ENCODE measurements at regions not wholly inside any gene's neighbourhood (a gene's known extent, or its start where the extent isn't known, plus 50 kb on each side); places are given as distances from the start of the nearest gene placed in this dataset.
"Not testable (repeated sequence)": the region's sequence is repeated elsewhere in the genome, so short reads cannot be mapped to it uniquely, and the experiment has no call there.

DNA sequence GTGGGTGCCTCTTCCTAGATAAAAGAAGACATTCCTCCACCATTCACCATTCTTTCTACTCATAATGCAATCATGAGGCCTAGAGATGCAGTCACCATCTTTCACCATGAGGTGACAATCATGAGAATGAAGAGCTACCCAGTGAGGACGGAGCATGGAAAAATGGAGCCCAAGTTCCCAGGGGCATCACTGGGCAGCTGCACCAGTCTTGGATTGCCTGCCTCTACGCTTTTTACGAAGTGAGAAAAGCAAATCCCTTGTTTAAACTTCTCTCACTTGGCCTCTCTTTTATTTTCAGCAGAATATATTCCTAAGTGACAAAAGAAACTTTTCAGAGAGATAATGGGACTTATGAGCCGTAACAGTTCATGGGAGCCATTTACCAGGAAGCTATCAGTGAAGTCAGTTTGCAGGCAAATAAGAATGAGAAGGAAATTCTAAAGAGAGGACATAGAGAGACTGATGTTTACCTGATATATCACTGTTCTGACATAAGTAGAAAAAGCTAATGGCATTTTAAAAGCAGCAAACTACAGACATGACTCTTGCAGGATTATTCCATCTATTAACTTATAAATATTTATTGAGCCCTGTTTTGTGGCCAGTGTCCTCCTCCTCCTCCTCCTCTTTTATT is 90.0 kb upstream of the CPNE4 start:
- no peaks in the 10 kb centered on the region for H4K20me1 ChIP-seq (ENCODE audit: insufficient read depth, low read length)
- H3K36me3 ChIP-seq (ENCODE audit: insufficient read depth, low read length): no peaks in the 10 kb centered on the region
- TF ChIP-seq, protein P1, sequence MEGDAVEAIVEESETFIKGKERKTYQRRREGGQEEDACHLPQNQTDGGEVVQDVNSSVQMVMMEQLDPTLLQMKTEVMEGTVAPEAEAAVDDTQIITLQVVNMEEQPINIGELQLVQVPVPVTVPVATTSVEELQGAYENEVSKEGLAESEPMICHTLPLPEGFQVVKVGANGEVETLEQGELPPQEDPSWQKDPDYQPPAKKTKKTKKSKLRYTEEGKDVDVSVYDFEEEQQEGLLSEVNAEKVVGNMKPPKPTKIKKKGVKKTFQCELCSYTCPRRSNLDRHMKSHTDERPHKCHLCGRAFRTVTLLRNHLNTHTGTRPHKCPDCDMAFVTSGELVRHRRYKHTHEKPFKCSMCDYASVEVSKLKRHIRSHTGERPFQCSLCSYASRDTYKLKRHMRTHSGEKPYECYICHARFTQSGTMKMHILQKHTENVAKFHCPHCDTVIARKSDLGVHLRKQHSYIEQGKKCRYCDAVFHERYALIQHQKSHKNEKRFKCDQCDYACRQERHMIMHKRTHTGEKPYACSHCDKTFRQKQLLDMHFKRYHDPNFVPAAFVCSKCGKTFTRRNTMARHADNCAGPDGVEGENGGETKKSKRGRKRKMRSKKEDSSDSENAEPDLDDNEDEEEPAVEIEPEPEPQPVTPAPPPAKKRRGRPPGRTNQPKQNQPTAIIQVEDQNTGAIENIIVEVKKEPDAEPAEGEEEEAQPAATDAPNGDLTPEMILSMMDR (IDR thresholded peaks at IDR 0.05; ENCODE audit: extremely low read depth, low read depth, low read length): no peak

DNA sequence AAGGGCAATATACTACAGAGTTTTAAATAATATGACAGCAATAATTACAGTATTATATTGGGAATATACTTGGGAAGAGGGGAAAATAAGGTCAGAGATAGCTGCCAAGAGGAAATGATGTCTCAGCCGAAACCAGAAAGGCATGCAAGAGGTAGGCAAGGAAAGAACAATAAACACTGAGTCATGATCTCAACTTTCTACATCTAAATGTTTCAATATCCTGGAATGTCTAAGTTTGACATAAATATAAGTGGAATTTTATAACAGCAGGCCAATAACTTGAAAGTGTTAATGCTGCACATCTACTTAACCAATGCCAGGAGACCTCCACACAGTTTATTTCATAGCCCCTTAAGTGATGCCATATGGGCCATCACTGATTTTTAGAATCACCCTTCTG is 99.8 kb upstream of the CPNE4 start:
- H4K20me1 ChIP-seq (ENCODE audit: insufficient read depth, low read length): no peaks in the 10 kb centered on the region
- H3K27ac ChIP-seq (ENCODE audit: low read depth, low read length): peak overlapping the region; percentile 97
- peak; percentile 19 for DNase-seq (ENCODE audit: insufficient read length, low spot score, missing footprints)
- TF ChIP-seq, protein P1 (IDR thresholded peaks at IDR 0.05; ENCODE audit: extremely low read depth, low read depth, low read length): no peak
- peak overlapping the region; percentile 70 for H3K4me2 ChIP-seq (ENCODE audit: insufficient read depth, low read length)
- no peaks in the 10 kb centered on the region for H3K36me3 ChIP-seq (ENCODE audit: insufficient read depth, low read length)
- no peaks in the 10 kb centered on the region for H3K27me3 ChIP-seq (ENCODE audit: insufficient read depth, low read length)
- H2AFZ ChIP-seq (ENCODE audit: low read length): no peak overlapping the region
- peaks cover 24% of the 10 kb centered on the region for H3K4me1 ChIP-seq (ENCODE audit: insufficient read depth, low read length)
- no peaks in the 10 kb centered on the region for H3K9me3 ChIP-seq (ENCODE audit: low read depth, low read length)
- no peak overlapping the region for H3K4me3 ChIP-seq (ENCODE audit: insufficient read depth, low read length)
- H3K79me2 ChIP-seq (ENCODE audit: insufficient read depth, low read length): no peaks in the 10 kb centered on the region

More for the DNA sequence above, 90.0 kb upstream of the CPNE4 start:
- no peak overlapping the region for H3K4me2 ChIP-seq (ENCODE audit: insufficient read depth, low read length)
- H3K27me3 ChIP-seq (ENCODE audit: insufficient read depth, low read length): no peaks in the 10 kb centered on the region
- no peak overlapping the region for H3K27ac ChIP-seq (ENCODE audit: low read depth, low read length)
- H3K4me3 ChIP-seq (ENCODE audit: insufficient read depth, low read length): no peak overlapping the region
- no peaks in the 10 kb centered on the region for H3K4me1 ChIP-seq (ENCODE audit: insufficient read depth, low read length)
- H3K9me3 ChIP-seq (ENCODE audit: low read depth, low read length): no peaks in the 10 kb centered on the region
- no peaks in the 10 kb centered on the region for H3K79me2 ChIP-seq (ENCODE audit: insufficient read depth, low read length)
- DNase-seq (ENCODE audit: insufficient read length, low spot score, missing footprints): no peak
- peak overlapping the region; percentile 29 for H2AFZ ChIP-seq (ENCODE audit: low read length)

DNA sequence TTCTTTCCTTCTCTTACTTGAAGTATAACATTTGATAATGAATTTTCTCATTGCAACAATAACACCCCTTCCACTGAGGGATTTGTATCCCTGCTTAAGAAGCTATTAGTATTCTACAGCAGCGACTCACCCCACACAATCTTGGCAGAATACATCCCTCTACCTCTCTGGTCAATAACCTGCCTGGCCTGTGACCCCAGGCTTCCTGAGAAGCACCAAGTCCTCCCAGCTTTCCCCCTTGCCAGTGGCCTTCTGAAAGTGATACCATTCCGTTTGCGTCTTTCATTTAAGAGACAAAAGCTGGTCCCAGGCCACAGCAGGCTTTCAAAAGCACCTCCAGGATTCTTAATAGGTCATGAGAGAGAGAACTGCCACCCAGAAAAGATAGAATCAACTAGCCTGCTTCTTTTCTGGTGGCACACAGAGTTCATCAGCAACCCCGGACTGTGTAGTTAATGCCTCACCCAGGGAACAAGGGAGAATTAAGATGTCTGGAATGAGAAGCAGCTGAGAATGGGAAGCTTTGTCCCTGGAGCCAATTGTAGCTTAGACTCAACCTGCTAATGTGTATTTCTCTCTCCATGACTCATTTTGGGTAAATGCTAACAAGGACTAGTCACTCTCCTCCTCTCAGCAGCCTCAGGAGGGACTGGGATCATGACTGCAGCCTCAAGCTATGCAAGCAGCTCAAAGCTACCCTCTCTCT is 101.0 kb upstream of the CPNE4 start:
- H3K9me3 ChIP-seq (ENCODE audit: low read depth, low read length): no peaks in the 10 kb centered on the region
- peak overlapping the region; percentile 87 for H3K4me2 ChIP-seq (ENCODE audit: insufficient read depth, low read length)
- H2AFZ ChIP-seq (ENCODE audit: low read length): peak overlapping the region; percentile 92
- peaks cover 24% of the 10 kb centered on the region for H3K4me1 ChIP-seq (ENCODE audit: insufficient read depth, low read length)
- H3K27ac ChIP-seq (ENCODE audit: low read depth, low read length): peak overlapping the region; percentile 97
- H3K36me3 ChIP-seq (ENCODE audit: insufficient read depth, low read length): no peaks in the 10 kb centered on the region
- no peaks in the 10 kb centered on the region for H4K20me1 ChIP-seq (ENCODE audit: insufficient read depth, low read length)
- peak; percentile 92 for DNase-seq (ENCODE audit: insufficient read length, low spot score, missing footprints)
- H3K79me2 ChIP-seq (ENCODE audit: insufficient read depth, low read length): no peaks in the 10 kb centered on the region
- H3K27me3 ChIP-seq (ENCODE audit: insufficient read depth, low read length): no peaks in the 10 kb centered on the region
- peak overlapping the region; percentile 65 for H3K4me3 ChIP-seq (ENCODE audit: insufficient read depth, low read length)
- TF ChIP-seq, protein P1 (IDR thresholded peaks at IDR 0.05; ENCODE audit: extremely low read depth, low read depth, low read length): no peak

DNA sequence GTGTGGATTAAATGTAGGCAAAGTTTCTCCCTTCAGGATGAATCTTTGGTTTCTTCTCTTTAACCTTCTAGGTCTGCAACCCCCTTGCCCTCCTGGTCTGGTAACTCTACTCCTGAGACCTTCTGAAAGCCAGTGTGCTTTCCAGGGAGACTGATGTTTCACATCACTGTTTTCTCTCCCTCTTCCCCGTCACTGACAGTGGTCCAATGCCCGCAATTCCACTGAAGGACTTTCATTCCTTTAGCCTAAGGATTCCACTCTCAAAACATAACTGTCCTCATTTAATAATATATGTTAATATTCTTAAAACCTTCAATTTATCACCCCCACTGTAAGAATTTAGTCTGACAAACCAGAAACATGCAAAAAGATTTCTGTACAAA is 101.5 kb upstream of the CPNE4 start:
- H3K9me3 ChIP-seq (ENCODE audit: low read depth, low read length): no peaks in the 10 kb centered on the region
- no peaks in the 10 kb centered on the region for H3K79me2 ChIP-seq (ENCODE audit: insufficient read depth, low read length)
- peak overlapping the region; percentile 92 for H2AFZ ChIP-seq (ENCODE audit: low read length)
- H4K20me1 ChIP-seq (ENCODE audit: insufficient read depth, low read length): no peaks in the 10 kb centered on the region
- H3K4me1 ChIP-seq (ENCODE audit: insufficient read depth, low read length): peaks cover 24% of the 10 kb centered on the region
- no peaks in the 10 kb centered on the region for H3K27me3 ChIP-seq (ENCODE audit: insufficient read depth, low read length)
- peak overlapping the region; percentile 65 for H3K4me3 ChIP-seq (ENCODE audit: insufficient read depth, low read length)
- TF ChIP-seq, protein P1 (IDR thresholded peaks at IDR 0.05; ENCODE audit: extremely low read depth, low read depth, low read length): no peak
- no peaks in the 10 kb centered on the region for H3K36me3 ChIP-seq (ENCODE audit: insufficient read depth, low read length)
- peak overlapping the region; percentile 97 for H3K27ac ChIP-seq (ENCODE audit: low read depth, low read length)
- H3K4me2 ChIP-seq (ENCODE audit: insufficient read depth, low read length): peak overlapping the region; percentile 87
- peak; percentile 52 for DNase-seq (ENCODE audit: insufficient read length, low spot score, missing footprints)

DNA sequence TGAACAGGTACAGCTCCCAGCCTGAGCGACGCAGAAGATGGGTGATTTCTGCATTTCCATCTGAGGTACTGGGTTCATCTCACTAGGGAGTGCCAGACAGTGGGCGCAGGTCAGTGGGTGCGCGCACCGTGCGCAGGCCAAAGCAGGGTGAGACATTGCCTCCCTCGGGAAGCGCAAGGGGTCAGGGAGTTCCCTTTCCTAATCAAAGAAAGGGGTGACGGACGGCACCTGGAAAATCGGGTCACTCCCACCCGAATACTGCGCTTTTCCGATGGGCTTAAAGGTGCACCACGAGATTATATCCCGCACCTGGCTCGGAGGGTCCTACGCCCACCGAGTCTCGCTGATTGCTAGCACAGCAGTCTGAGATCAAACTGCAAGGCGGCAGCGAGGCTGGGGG is 102.1 kb upstream of the CPNE4 start:
- peak overlapping the region; percentile 97 for H3K27ac ChIP-seq (ENCODE audit: low read depth, low read length)
- not testable (repeated sequence) for H3K9me3 ChIP-seq (ENCODE audit: low read depth, low read length); H3K79me2 ChIP-seq (ENCODE audit: insufficient read depth, low read length); H3K36me3 ChIP-seq (ENCODE audit: insufficient read depth, low read length); H4K20me1 ChIP-seq (ENCODE audit: insufficient read depth, low read length); DNase-seq (ENCODE audit: insufficient read length, low spot score, missing footprints); H2AFZ ChIP-seq (ENCODE audit: low read length); H3K27me3 ChIP-seq (ENCODE audit: insufficient read depth, low read length); H3K4me3 ChIP-seq (ENCODE audit: insufficient read depth, low read length)
- peak overlapping the region; percentile 87 for H3K4me2 ChIP-seq (ENCODE audit: insufficient read depth, low read length)
- peaks cover 24% of the 10 kb centered on the region for H3K4me1 ChIP-seq (ENCODE audit: insufficient read depth, low read length)
